ENCODE measurements at regions not wholly inside any gene's neighbourhood (a gene's known extent, or its start where the extent isn't known, plus 50 kb on each side); places are given as distances from the start of the nearest gene placed in this dataset.

DNA sequence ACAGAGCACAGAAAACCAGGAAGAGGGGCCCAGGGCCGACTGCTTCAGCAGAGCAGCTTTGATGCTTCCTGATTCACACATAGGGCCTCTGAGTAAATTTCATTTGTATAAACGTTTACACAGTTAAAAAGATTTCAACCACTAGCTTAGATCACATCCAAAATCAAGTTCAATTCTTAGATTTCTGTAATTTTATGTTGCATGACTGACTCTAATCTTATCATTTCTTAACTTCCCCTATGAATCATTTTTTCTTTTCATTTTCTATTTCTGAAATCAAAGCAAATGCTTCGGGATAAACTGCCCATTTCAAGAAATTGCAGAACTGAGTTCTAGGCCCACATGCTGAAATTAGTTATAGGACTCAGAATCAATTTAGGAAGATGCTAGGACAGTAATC, 224.7 kb downstream of the INHBA start:
- Histone ChIP-seq H3K9me3 (ENCODE audit: control insufficient read depth, insufficient read depth, low read length) (peaks cover 4% of the 10 kb centered on the region), H3K27ac (ENCODE audit: low read depth, low read length) (no peak overlapping the region), H3K4me1 (ENCODE audit: control insufficient read depth, insufficient read depth, low read length) (no peaks in the 10 kb centered on the region), H3K4me3 (ENCODE audit: low read depth, low read length) (no peak overlapping the region), H3K36me3 (ENCODE audit: control insufficient read depth, insufficient read depth, low read length) (no peaks in the 10 kb centered on the region), H3K27me3 (ENCODE audit: control insufficient read depth, insufficient read depth, low read length) (no peaks in the 10 kb centered on the region)
- no peak for DNase-seq (ENCODE audit: low read depth in 4 of 6, low spot score in 6 of 6)
- 40% methylated on average over 1 of the region's 3 CpGs for WGBS (ENCODE audit: insufficient coverage)

DNA sequence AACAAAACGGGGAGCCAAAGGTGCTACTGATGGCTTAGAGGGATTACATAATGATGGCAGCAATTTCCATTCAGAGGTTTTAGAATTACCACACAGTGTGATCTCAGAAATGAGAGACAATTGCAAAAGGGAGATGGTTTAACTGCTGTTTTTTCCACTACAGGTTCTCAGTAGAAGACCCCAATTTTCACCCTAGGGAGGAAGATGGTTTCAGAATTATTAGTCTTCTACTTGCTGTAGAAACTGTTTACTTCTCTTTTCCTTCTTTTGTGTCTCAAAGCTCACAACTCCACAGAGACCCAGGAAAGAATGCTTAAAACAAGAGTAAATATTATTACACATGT, 226.5 kb downstream of the INHBA start:
- H3K4me1 ChIP-seq (ENCODE audit: control insufficient read depth, insufficient read depth, low read length) = no peaks in the 10 kb centered on the region
- H3K27me3 ChIP-seq (ENCODE audit: control insufficient read depth, insufficient read depth, low read length) = no peaks in the 10 kb centered on the region
- H3K9me3 ChIP-seq (ENCODE audit: control insufficient read depth, insufficient read depth, low read length) = peaks cover 4% of the 10 kb centered on the region
- no peak overlapping the region for H3K4me3 ChIP-seq (ENCODE audit: low read depth, low read length)
- no peaks in the 10 kb centered on the region for H3K36me3 ChIP-seq (ENCODE audit: control insufficient read depth, insufficient read depth, low read length)
- DNase-seq (ENCODE audit: low read depth in 4 of 6, low spot score in 6 of 6) = no peak
- WGBS (ENCODE audit: insufficient coverage) = 80% methylated on average over 1 of the region's 1 CpG
- H3K27ac ChIP-seq (ENCODE audit: low read depth, low read length) = no peak overlapping the region

DNA sequence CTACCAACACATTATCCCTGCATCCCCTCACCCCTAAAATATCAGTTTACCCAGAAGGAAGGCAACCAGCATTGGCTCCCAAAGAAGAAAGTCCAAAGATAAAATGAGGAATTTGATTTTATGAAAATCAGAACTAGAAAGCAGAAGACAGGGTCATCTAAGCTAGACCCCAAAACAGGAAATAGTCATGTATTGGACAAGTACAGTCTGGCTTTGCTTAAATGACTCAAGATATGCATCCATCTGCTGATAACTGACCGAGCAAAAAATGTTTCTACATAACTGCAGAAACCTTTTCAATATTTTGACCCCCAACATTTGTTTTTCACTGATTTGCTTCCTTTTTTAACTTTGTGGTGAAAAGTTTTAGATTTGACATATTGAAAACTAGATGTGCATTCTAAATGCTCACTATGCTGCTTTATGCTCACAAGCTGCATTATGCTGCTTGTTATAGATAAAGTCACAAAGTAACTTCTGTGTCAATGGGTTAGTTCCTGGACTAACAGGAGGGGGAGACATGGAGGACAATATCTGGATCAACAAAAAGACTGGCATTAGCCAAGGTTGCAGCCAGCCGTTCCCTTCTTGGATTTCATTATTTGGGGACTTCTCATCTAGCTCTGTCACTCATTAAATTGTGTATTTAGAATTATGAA, 227.0 kb downstream of the INHBA start:
- no peaks in the 10 kb centered on the region for H3K4me1 ChIP-seq (ENCODE audit: control insufficient read depth, insufficient read depth, low read length)
- peaks cover 4% of the 10 kb centered on the region for H3K9me3 ChIP-seq (ENCODE audit: control insufficient read depth, insufficient read depth, low read length)
- no peaks in the 10 kb centered on the region for H3K36me3 ChIP-seq (ENCODE audit: control insufficient read depth, insufficient read depth, low read length)
- H3K4me3 ChIP-seq (ENCODE audit: low read depth, low read length) = no peak overlapping the region
- no peaks in the 10 kb centered on the region for H3K27me3 ChIP-seq (ENCODE audit: control insufficient read depth, insufficient read depth, low read length)
- WGBS (ENCODE audit: insufficient coverage) = no CpG with 5 or more reads among the region's 2 CpGs
- DNase-seq (ENCODE audit: low read depth in 4 of 6, low spot score in 6 of 6) = no peak
- no peak overlapping the region for H3K27ac ChIP-seq (ENCODE audit: low read depth, low read length)

- Histone ChIP-seq H3K4me1 (ENCODE audit: control insufficient read depth, insufficient read depth, low read length) (no peaks in the 10 kb centered on the region), H3K27me3 (ENCODE audit: control insufficient read depth, insufficient read depth, low read length) (no peaks in the 10 kb centered on the region), H3K36me3 (ENCODE audit: control insufficient read depth, insufficient read depth, low read length) (no peaks in the 10 kb centered on the region), H3K27ac (ENCODE audit: low read depth, low read length) (no peak overlapping the region), H3K9me3 (ENCODE audit: control insufficient read depth, insufficient read depth, low read length) (no peaks in the 10 kb centered on the region), H3K4me3 (ENCODE audit: low read depth, low read length) (no peak overlapping the region)
- WGBS (ENCODE audit: insufficient coverage) = no CpG with 5 or more reads among the region's 4 CpGs
- no peak for DNase-seq (ENCODE audit: low read depth in 4 of 6, low spot score in 6 of 6)
Measured at GRCh38 chr7:41472427-41473125, 230.3 kb downstream of the INHBA start.

DNA sequence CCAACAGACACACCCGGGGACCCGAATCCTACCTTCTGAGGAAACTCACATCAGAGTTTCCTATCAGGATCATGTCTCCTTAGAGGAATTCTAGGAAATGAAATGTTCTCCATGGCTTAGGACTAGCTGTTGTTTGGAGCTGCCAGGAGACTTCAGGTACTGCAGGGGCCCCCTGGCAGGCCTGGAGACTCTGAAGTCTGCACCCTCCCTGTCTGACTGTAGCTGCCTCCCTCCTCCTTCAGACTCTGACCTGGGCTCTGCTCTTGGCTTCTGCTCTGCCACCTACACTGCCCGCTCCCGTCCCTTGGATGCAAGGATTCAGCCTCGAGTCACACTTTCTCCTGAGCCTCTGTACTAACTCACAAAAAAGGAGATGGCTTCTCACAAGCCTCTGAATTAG, 232.8 kb downstream of the INHBA start:
- 93% methylated on average over 4 of the region's 5 CpGs for WGBS (ENCODE audit: insufficient coverage)
- no peaks in the 10 kb centered on the region for H3K4me1 ChIP-seq (ENCODE audit: control insufficient read depth, insufficient read depth, low read length)
- H3K9me3 ChIP-seq (ENCODE audit: control insufficient read depth, insufficient read depth, low read length) = no peaks in the 10 kb centered on the region
- no peaks in the 10 kb centered on the region for H3K27me3 ChIP-seq (ENCODE audit: control insufficient read depth, insufficient read depth, low read length)
- H3K27ac ChIP-seq (ENCODE audit: low read depth, low read length) = no peak overlapping the region
- no peaks in the 10 kb centered on the region for H3K36me3 ChIP-seq (ENCODE audit: control insufficient read depth, insufficient read depth, low read length)
- no peak overlapping the region for H3K4me3 ChIP-seq (ENCODE audit: low read depth, low read length)
- DNase-seq (ENCODE audit: low read depth in 4 of 6, low spot score in 6 of 6) = no peak

GRCh38 chr7:41467596-41467995, 235.3 kb downstream of the INHBA start:
- WGBS (ENCODE audit: insufficient coverage) = 93% methylated on average over 2 of the region's 2 CpGs
- Histone ChIP-seq H3K9me3 (ENCODE audit: control insufficient read depth, insufficient read depth, low read length) (no peaks in the 10 kb centered on the region), H3K4me1 (ENCODE audit: control insufficient read depth, insufficient read depth, low read length) (no peaks in the 10 kb centered on the region)

GRCh38 chr7:41466760-41467384, 236.0 kb downstream of the INHBA start:
- no peaks in the 10 kb centered on the region for H3K4me1 ChIP-seq (ENCODE audit: control insufficient read depth, insufficient read depth, low read length)
- no peak overlapping the region for H3K27ac ChIP-seq (ENCODE audit: low read depth, low read length)
- no peak overlapping the region for H3K4me3 ChIP-seq (ENCODE audit: low read depth, low read length)
- no peak for DNase-seq (ENCODE audit: low read depth in 4 of 6, low spot score in 6 of 6)
- WGBS (ENCODE audit: insufficient coverage) = 100% methylated on average over 1 of the region's 6 CpGs
- no peaks in the 10 kb centered on the region for H3K27me3 ChIP-seq (ENCODE audit: control insufficient read depth, insufficient read depth, low read length)
- no peaks in the 10 kb centered on the region for H3K36me3 ChIP-seq (ENCODE audit: control insufficient read depth, insufficient read depth, low read length)
- no peaks in the 10 kb centered on the region for H3K9me3 ChIP-seq (ENCODE audit: control insufficient read depth, insufficient read depth, low read length)

More at GRCh38 chr7:41467596-41467995, 235.3 kb downstream of the INHBA start:
- no peaks in the 10 kb centered on the region for H3K27me3 ChIP-seq (ENCODE audit: control insufficient read depth, insufficient read depth, low read length)
- no peaks in the 10 kb centered on the region for H3K36me3 ChIP-seq (ENCODE audit: control insufficient read depth, insufficient read depth, low read length)
- no peak overlapping the region for H3K27ac ChIP-seq (ENCODE audit: low read depth, low read length)
- no peak for DNase-seq (ENCODE audit: low read depth in 4 of 6, low spot score in 6 of 6)
- H3K4me3 ChIP-seq (ENCODE audit: low read depth, low read length) = no peak overlapping the region

DNA sequence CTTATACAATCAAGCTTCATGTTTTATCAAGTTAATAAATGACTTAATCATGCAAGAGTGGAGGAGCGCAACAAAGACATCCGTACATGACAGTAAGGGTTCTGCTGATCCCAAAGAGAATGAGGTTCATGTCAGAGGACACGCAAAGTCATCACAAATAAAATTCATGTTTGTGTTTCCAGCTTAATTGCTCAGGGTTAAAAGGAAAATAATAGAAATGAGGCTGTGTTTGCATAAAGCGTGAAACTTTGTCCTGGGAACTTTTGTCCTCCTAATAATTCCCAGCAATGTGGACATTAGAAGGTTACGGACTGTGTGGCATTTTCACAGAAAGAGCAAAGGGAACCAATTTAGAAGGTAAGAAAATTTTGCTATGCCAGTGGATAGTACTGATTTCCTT, 237.3 kb downstream of the INHBA start:
- Histone ChIP-seq H3K27ac (ENCODE audit: low read depth, low read length) (no peak overlapping the region), H3K36me3 (ENCODE audit: control insufficient read depth, insufficient read depth, low read length) (no peaks in the 10 kb centered on the region), H3K4me1 (ENCODE audit: control insufficient read depth, insufficient read depth, low read length) (no peaks in the 10 kb centered on the region), H3K9me3 (ENCODE audit: control insufficient read depth, insufficient read depth, low read length) (no peaks in the 10 kb centered on the region), H3K4me3 (ENCODE audit: low read depth, low read length) (no peak overlapping the region), H3K27me3 (ENCODE audit: control insufficient read depth, insufficient read depth, low read length) (no peaks in the 10 kb centered on the region)
- DNase-seq (ENCODE audit: low read depth in 4 of 6, low spot score in 6 of 6) = no peak
- 100% methylated on average over 2 of the region's 5 CpGs for WGBS (ENCODE audit: insufficient coverage)

DNA sequence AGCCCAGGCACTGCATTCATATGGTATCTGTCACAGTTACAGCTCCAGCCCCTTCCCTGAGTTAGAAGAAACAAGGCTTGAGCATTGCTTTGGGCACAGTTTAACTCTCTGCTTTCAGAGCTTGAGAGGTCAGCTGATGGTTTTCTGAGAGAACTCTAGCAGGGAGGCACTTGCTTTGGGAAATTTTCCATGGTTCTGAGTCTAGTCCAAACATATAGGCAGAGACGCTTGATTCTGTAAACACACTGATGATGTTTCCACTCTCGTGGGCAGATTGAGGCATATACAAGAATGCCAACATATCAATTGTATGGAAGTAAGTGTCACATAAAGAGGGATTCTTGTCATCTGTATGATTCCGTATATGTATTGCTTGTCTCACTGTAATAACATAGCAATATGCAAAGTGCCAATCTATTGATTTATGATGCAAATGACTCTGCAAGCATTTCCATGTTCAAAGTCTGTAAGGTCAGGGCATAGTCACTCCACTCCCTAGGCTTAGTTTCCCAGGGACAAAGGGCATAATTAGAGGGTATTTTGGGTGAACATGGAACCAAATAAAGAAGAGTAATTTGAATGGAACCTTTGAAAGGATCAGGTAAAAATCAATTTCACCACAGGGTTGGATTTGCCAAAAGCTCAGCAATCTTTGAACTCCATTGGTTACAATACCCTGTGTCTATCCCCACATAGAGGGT, 239.0 kb downstream of the INHBA start:
- no peaks in the 10 kb centered on the region for H3K27me3 ChIP-seq (ENCODE audit: control insufficient read depth, insufficient read depth, low read length)
- H3K27ac ChIP-seq (ENCODE audit: low read depth, low read length) = no peak overlapping the region
- no peak overlapping the region for H3K4me3 ChIP-seq (ENCODE audit: low read depth, low read length)
- no peaks in the 10 kb centered on the region for H3K36me3 ChIP-seq (ENCODE audit: control insufficient read depth, insufficient read depth, low read length)
- WGBS (ENCODE audit: insufficient coverage) = no CpG with 5 or more reads among the region's 3 CpGs
- H3K9me3 ChIP-seq (ENCODE audit: control insufficient read depth, insufficient read depth, low read length) = no peaks in the 10 kb centered on the region
- no peak for DNase-seq (ENCODE audit: low read depth in 4 of 6, low spot score in 6 of 6)
- H3K4me1 ChIP-seq (ENCODE audit: control insufficient read depth, insufficient read depth, low read length) = no peaks in the 10 kb centered on the region
